ENCODE measurements at regions not wholly inside any gene's neighbourhood (a gene's known extent, or its start where the extent isn't known, plus 50 kb on each side); places are given as distances from the start of the nearest gene placed in this dataset.
"Not testable (repeated sequence)": the region's sequence is repeated elsewhere in the genome, so short reads cannot be mapped to it uniquely, and the experiment has no call there.

DNA sequence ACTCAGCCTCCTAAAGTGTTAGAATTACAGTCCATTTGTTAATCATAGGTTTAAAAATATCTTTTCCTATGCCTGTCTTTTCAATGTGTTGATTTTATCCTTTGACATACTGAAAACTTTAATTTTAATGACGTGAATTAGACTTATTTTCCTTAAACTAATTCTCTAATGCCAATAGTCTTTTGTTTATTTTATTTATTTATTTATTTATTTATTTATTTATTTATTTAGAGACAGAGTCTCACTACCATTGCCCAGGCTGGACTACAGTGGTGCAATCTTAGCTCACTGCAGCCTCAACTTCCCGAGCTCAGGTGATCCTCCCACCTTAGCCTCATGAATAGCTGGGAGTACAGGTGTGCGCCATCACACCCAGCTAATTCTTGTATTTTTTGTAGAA lies 694.5 kb downstream of the TRHDE start:
- no peak overlapping the region for H3K4me3 ChIP-seq (ENCODE audit: low read depth, low read length)
- TF ChIP-seq CTCF (conservative IDR thresholded peaks at IDR 0.05; ENCODE audit: low read depth, low read length): no peak

DNA sequence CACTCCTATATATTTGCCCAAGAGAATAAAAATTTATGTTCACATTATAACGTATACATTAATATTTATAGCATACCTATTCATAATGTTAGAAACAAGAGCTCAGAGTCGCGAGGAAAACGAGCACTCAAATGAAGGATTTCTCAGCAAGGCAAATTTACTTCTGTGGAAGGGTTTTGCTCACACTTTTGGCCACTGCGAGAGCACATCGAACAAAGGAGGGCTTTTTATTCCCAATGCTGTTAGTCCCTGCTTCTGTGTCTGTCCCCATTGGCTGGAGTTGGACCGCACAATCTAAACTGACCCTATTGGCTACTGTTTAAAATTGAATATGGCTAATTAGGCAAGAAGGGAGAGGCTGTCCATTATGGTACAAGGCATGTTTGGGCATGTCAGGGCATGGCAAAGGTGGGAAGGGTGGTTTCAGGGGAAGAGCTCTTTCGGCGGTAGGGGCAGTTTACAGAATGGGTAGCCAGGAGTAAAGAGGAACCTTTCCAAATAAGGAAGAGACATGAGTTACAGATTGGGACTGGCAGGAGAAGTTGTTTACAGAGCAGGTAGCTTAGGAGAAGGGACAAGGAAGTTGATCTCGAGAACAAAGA lies 702.9 kb downstream of the TRHDE start:
- DNase-seq (ENCODE audit: low read depth): no peak
- no peak for TF ChIP-seq CTCF (conservative IDR thresholded peaks at IDR 0.05; ENCODE audit: low read depth, low read length)
- H3K4me3 ChIP-seq (ENCODE audit: low read depth, low read length): no peak overlapping the region

More for the DNA sequence above, 694.5 kb downstream of the TRHDE start:
- DNase-seq (ENCODE audit: low read depth): no peak

- no peak overlapping the region for H3K4me3 ChIP-seq (ENCODE audit: low read depth, low read length)
- no peak for DNase-seq (ENCODE audit: low read depth)
- no peak for TF ChIP-seq CTCF (conservative IDR thresholded peaks at IDR 0.05; ENCODE audit: low read depth, low read length)
Observed at GRCh38 chr12:72978999-72979398, 706.8 kb downstream of the TRHDE start.

DNA sequence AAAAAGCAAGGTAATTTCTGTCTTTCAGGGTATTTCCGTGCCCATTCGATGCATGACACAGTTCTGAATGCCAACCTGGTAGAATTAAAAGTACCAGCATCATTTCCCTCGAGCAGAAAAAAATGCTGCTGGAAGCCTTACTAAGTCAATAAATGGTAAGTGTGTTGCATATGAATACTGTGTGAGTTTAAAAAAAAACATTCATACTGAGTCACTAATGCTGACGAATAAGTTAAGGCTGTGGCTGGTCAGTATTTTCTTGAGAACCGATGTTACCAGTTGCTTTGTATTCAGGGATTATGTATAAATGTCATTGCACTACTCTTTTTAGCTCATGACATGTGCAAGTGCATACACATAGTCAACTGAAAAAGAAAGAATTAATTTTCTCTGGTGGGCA lies 710.2 kb downstream of the TRHDE start:
- no peak for TF ChIP-seq CTCF (conservative IDR thresholded peaks at IDR 0.05; ENCODE audit: low read depth, low read length)
- no peak for DNase-seq (ENCODE audit: low read depth)
- no peak overlapping the region for H3K4me3 ChIP-seq (ENCODE audit: low read depth, low read length)

- H3K4me3 ChIP-seq (ENCODE audit: low read depth, low read length): no peak overlapping the region
- DNase-seq (ENCODE audit: low read depth): no peak
- TF ChIP-seq CTCF (conservative IDR thresholded peaks at IDR 0.05; ENCODE audit: low read depth, low read length): no peak
Observed at GRCh38 chr12:72986963-72987362, 714.8 kb downstream of the TRHDE start.

- DNase-seq (ENCODE audit: low read depth): no peak
- no peak overlapping the region for H3K4me3 ChIP-seq (ENCODE audit: low read depth, low read length)
- TF ChIP-seq CTCF (conservative IDR thresholded peaks at IDR 0.05; ENCODE audit: low read depth, low read length): no peak
Observed at GRCh38 chr12:72989458-72989947, 717.3 kb downstream of the TRHDE start.

GRCh38 chr12:72995029-72995428 lies 722.9 kb downstream of the TRHDE start:
- not testable (repeated sequence) for DNase-seq (ENCODE audit: low read depth); H3K4me3 ChIP-seq (ENCODE audit: low read depth, low read length)
